IMR-90 (cell line): ENCODE measurements at regions not wholly inside any gene's neighbourhood (a gene's known extent, or its start where the extent isn't known, plus 50 kb on each side); places are given as distances from the start of the nearest gene placed in this dataset.

Experiments used
- ATAC-seq: fragments of 200-7000 bp; cut with Tn5 transposase; 2 replicates; pipeline ENCODE4 v1.9.1; 2020; ENCODE audit warnings: low read depth, mild to moderate bottlenecking, moderate library complexity
- BruUV-seq: library from RNA; stranded (reverse); fragments of 400-500 nt; replicated peaks from 2 replicates; lab custom pipeline; 2021; lab: Mats Ljungman, UMichigan
- CTCF ChIA-PET: fragments of 300-600 bp; formaldehyde crosslinking; extraction: SDS; loops from one replicate; lab custom pipeline; 2021; ENCODE audit warnings: antibody characterized with exemption; lab: Yijun Ruan, JAX
- POLR2A ChIA-PET: fragments of 300-600 bp; sonication (Branson Sonifier 250); formaldehyde crosslinking; loops from one replicate; lab custom pipeline; 2022; ENCODE audit warnings: antibody characterized with exemption; ENCODE audit not compliant: unreplicated experiment; lab: Charles Lee
- DNase-seq: peaks from one replicate; pipeline ENCODE4 v3.0.0; 2013
- H2AFZ ChIP-seq: replicated peaks from 2 replicates; pipeline ENCODE3; 2013; ENCODE audit warnings: low read length, mild to moderate bottlenecking; ENCODE audit not compliant: poor library complexity
- H2AK5ac ChIP-seq: 2 replicates; pipeline ENCODE4 v1.6.1; 2013; ENCODE audit warnings: low read depth, low read length, inconsistent platforms
- H2AK9ac ChIP-seq: replicated peaks from 2 replicates; pipeline ENCODE3; 2013; ENCODE audit warnings: mild to moderate bottlenecking, low read depth, low read length, moderate library complexity; ENCODE audit not compliant: poor library complexity
- H2BK120ac ChIP-seq: 2 replicates; pipeline ENCODE4 v1.6.1; 2013; ENCODE audit warnings: low read depth, low read length, inconsistent platforms
- H2BK15ac ChIP-seq: 3 replicates; pipeline ENCODE4 v1.6.1; 2013; ENCODE audit warnings: low read depth, low read length, inconsistent platforms
- H2BK20ac ChIP-seq: 2 replicates; pipeline ENCODE4 v1.6.1; 2013; ENCODE audit warnings: low read depth, mild to moderate bottlenecking, inconsistent platforms, low read length, moderate library complexity
- H2BK5ac ChIP-seq: 2 replicates; pipeline ENCODE4 v1.6.1; 2013; ENCODE audit warnings: mild to moderate bottlenecking, low read depth, low read length, inconsistent platforms; ENCODE audit not compliant: poor library complexity, severe bottlenecking
- H3K14ac ChIP-seq: replicated peaks from 2 replicates; pipeline ENCODE4 v1.6.1; 2013; ENCODE audit warnings: low read depth, low read length, inconsistent platforms
- H3K18ac ChIP-seq: 2 replicates; pipeline ENCODE4 v1.6.1; 2013; ENCODE audit warnings: low read depth, low read length, control low read depth
- H3K23ac ChIP-seq: 2 replicates; pipeline ENCODE4 v1.6.1; 2013; ENCODE audit warnings: low read depth, low read length, inconsistent platforms
- H3K27ac ChIP-seq: 2 replicates; pipeline ENCODE4 v1.5.1; 2013; ENCODE audit warnings: mild to moderate bottlenecking, control low read depth, low read length; ENCODE audit not compliant: insufficient read depth
- H3K27me3 ChIP-seq: 2 replicates; pipeline ENCODE4 v1.6.1; 2013; ENCODE audit warnings: low read length; ENCODE audit not compliant: control insufficient read depth, insufficient read depth
- H3K36me3 ChIP-seq: 2 replicates; pipeline ENCODE4 v1.6.1; 2013; ENCODE audit warnings: low read length, mixed read lengths; ENCODE audit not compliant: control insufficient read depth, insufficient read depth
- H3K4ac ChIP-seq: 2 replicates; pipeline ENCODE4 v1.6.1; 2013; ENCODE audit warnings: low read depth, low read length, inconsistent platforms
- H3K4me1 ChIP-seq: 2 replicates; pipeline ENCODE4 v1.6.1; 2013; ENCODE audit warnings: low read length, mixed read lengths; ENCODE audit not compliant: control insufficient read depth, insufficient read depth
- H3K4me2 ChIP-seq: 2 replicates; pipeline ENCODE4 v1.6.1; 2013; ENCODE audit warnings: low read depth, mild to moderate bottlenecking, control low read depth, low read length, moderate library complexity
- H3K4me3 ChIP-seq: 2 replicates; pipeline ENCODE4 v1.5.1; 2013; ENCODE audit warnings: low read depth, mild to moderate bottlenecking, control low read depth, low read length, moderate library complexity; ENCODE audit not compliant: insufficient read depth
- H3K56ac ChIP-seq: 2 replicates; pipeline ENCODE4 v1.6.1; 2013; ENCODE audit warnings: low read length, inconsistent platforms; ENCODE audit not compliant: insufficient read depth; ENCODE audit errors: extremely low read depth
- H3K79me1 ChIP-seq, 2 experiments: 2 replicates each; pipeline ENCODE4 v1.6.1; 2013; ENCODE audit warnings: low read length in 2 of 2, inconsistent platforms in 1 of 2, low read depth in 1 of 2
- H3K9ac ChIP-seq: 2 replicates; pipeline ENCODE4 v1.6.1; 2013; ENCODE audit warnings: low read depth, low read length, control low read depth
- H3K9me1 ChIP-seq: 2 replicates; pipeline ENCODE4 v1.6.1; 2013; ENCODE audit warnings: low read length, inconsistent platforms; ENCODE audit not compliant: insufficient read depth
- H3K9me3 ChIP-seq: 2 replicates; pipeline ENCODE4 v1.6.1; 2013; ENCODE audit warnings: low read length; ENCODE audit not compliant: control insufficient read depth, insufficient read depth
- H4K20me1 ChIP-seq: 2 replicates; pipeline ENCODE4 v1.6.1; 2013; ENCODE audit warnings: low read length, inconsistent platforms; ENCODE audit not compliant: insufficient read depth
- H4K5ac ChIP-seq: 2 replicates; pipeline ENCODE4 v1.6.1; 2013; ENCODE audit warnings: mild to moderate bottlenecking, low read depth, low read length, control low read depth
- H4K8ac ChIP-seq, 2 experiments: 2 replicates each; pipeline ENCODE4 v1.6.1; 2013; ENCODE audit warnings: low read depth in 2 of 2, low read length in 2 of 2, control low read depth in 1 of 2, inconsistent platforms in 1 of 2
- H4K91ac ChIP-seq: 2 replicates; pipeline ENCODE4 v1.6.1; 2013; ENCODE audit warnings: low read depth, low read length, inconsistent platforms; ENCODE audit not compliant: insufficient read depth
- MXI1 ChIP-seq: IDR thresholded peaks from 2 replicates; pipeline ENCODE4 v1.6.1; 2012; ENCODE audit warnings: low read depth, mild to moderate bottlenecking, low read length, moderate library complexity, borderline replicate concordance
- RCOR1 ChIP-seq: IDR thresholded peaks from 2 replicates; pipeline ENCODE4 v1.6.1; 2012; ENCODE audit warnings: mild to moderate bottlenecking, low read length, improper control_type of control experiment; ENCODE audit not compliant: insufficient replicate concordance
- SMC3 ChIP-seq: fragments of 150-350 bp; IDR thresholded peaks from 2 replicates; pipeline ENCODE4 v1.6.1; 2016; ENCODE audit warnings: low read depth, mild to moderate bottlenecking, antibody characterized with exemption, low read length, moderate library complexity
- WGBS, 2 experiments: methylation state at CpG; one replicate each; pipeline versions ENCODE4 v1.1.5 to v1.1.7; 2013; ENCODE audit warnings: missing lambda C conversion rate in 2 of 2; ENCODE audit not compliant: insufficient read length in 1 of 2; ENCODE audit errors: extremely low coverage in 2 of 2; 5-methylcytosine and 5-hydroxymethylcytosine counted together
- dilution Hi-C: fragments of 300-500 bp; cut with HindIII; formaldehyde crosslinking; loops from one replicate; pipeline ENCODE4 v1.14.3; 2018; ENCODE audit warnings: low sequenced_read_pairs; ENCODE audit not compliant: unreplicated experiment
- in situ Hi-C: fragments of 300-500 bp; cut with MboI; formaldehyde crosslinking; loops from 3 replicates; pipeline ENCODE4 v1.14.3; 2019; ENCODE audit warnings: low sequenced_read_pairs, inconsistent platforms, mixed read lengths
- intact Hi-C: fragments of 100-400 bp; cut with micrococcal nuclease; formaldehyde crosslinking; loops from 2 replicates; pipeline ENCODE4 v1.10.0; 2022

GRCh38 chr4:108366716-108367115 lies 198.0 kb upstream of the LEF1 start:
- Histone ChIP-seq H3K4me3 (no peak overlapping the region), H4K91ac (no peak overlapping the region), H3K4me2 (no peak overlapping the region), H3K9me1 (no peaks in the 10 kb centered on the region), H2BK20ac (no peak overlapping the region), H4K5ac (no peak overlapping the region), H4K20me1 (no peaks in the 10 kb centered on the region), H3K14ac (no peak overlapping the region), H3K9ac (no peak overlapping the region), H3K18ac (no peak overlapping the region), H4K8ac (no peak overlapping the region), H3K79me1 (no peaks in the 10 kb centered on the region), H2AK9ac (no peak overlapping the region), H3K4ac (no peak overlapping the region), H3K36me3 (no peaks in the 10 kb centered on the region), H3K4me1 (no peaks in the 10 kb centered on the region; the same call in 1 of the 2 replicates), H2BK5ac (no peak overlapping the region), H2BK120ac (no peak overlapping the region), H2BK15ac (no peak overlapping the region), H3K27ac (no peak overlapping the region), H2AFZ (no peak overlapping the region), H2AK5ac (no peak overlapping the region), H3K27me3 (peaks cover 20% of the 10 kb centered on the region), H3K23ac (no peak overlapping the region), H3K9me3 (no peaks in the 10 kb centered on the region), H3K56ac (no peak overlapping the region)
- intact Hi-C loops (no loop called here), dilution Hi-C loops (no loop called here), in situ Hi-C loops (no loop called here)
- no TSS peak for BruUV-seq
- ChIA-PET CTCF (interaction anchor here (1.1 kb wide), 1 partner anchor 10 kb away, joined by 3 read pairs; no protein-coding TSS in a partner anchor), POLR2A (interaction anchor here (0.6 kb wide), 1 partner anchor 229 kb away, joined by 4 read pairs; no protein-coding TSS in a partner anchor)
- WGBS, 2 experiments = no CpG with 5 or more reads among the region's 1 CpG
- DNase-seq (no peak), ATAC-seq (no peak)
- TF ChIP-seq SMC3 = no peak
- no peak for TF ChIP-seq MXI1
- TF ChIP-seq RCOR1 = no peak
